IMR-90 (cell line): ENCODE measurements at regions not wholly inside any gene's neighbourhood (a gene's known extent, or its start where the extent isn't known, plus 50 kb on each side); places are given as distances from the start of the nearest gene placed in this dataset.

Experiments used
- ATAC-seq: fragments of 200-7000 bp; cut with Tn5 transposase; 2 replicates; pipeline ENCODE4 v1.9.1; 2020; ENCODE audit warnings: low read depth, mild to moderate bottlenecking, moderate library complexity
- BruUV-seq: library from RNA; stranded (reverse); fragments of 400-500 nt; replicated peaks from 2 replicates; lab custom pipeline; 2021; lab: Mats Ljungman, UMichigan
- CTCF ChIA-PET: fragments of 300-600 bp; formaldehyde crosslinking; extraction: SDS; loops from one replicate; lab custom pipeline; 2021; ENCODE audit warnings: antibody characterized with exemption; lab: Yijun Ruan, JAX
- POLR2A ChIA-PET: fragments of 300-600 bp; sonication (Branson Sonifier 250); formaldehyde crosslinking; loops from one replicate; lab custom pipeline; 2022; ENCODE audit warnings: antibody characterized with exemption; ENCODE audit not compliant: unreplicated experiment; lab: Charles Lee
- DNase-seq: peaks from one replicate; pipeline ENCODE4 v3.0.0; 2013
- H2AFZ ChIP-seq: replicated peaks from 2 replicates; pipeline ENCODE3; 2013; ENCODE audit warnings: low read length, mild to moderate bottlenecking; ENCODE audit not compliant: poor library complexity
- H2AK5ac ChIP-seq: 2 replicates; pipeline ENCODE4 v1.6.1; 2013; ENCODE audit warnings: low read depth, low read length, inconsistent platforms
- H2AK9ac ChIP-seq: replicated peaks from 2 replicates; pipeline ENCODE3; 2013; ENCODE audit warnings: mild to moderate bottlenecking, low read depth, low read length, moderate library complexity; ENCODE audit not compliant: poor library complexity
- H2BK120ac ChIP-seq: 2 replicates; pipeline ENCODE4 v1.6.1; 2013; ENCODE audit warnings: low read depth, low read length, inconsistent platforms
- H2BK15ac ChIP-seq: 3 replicates; pipeline ENCODE4 v1.6.1; 2013; ENCODE audit warnings: low read depth, low read length, inconsistent platforms
- H2BK20ac ChIP-seq: 2 replicates; pipeline ENCODE4 v1.6.1; 2013; ENCODE audit warnings: low read depth, mild to moderate bottlenecking, inconsistent platforms, low read length, moderate library complexity
- H2BK5ac ChIP-seq: 2 replicates; pipeline ENCODE4 v1.6.1; 2013; ENCODE audit warnings: mild to moderate bottlenecking, low read depth, low read length, inconsistent platforms; ENCODE audit not compliant: poor library complexity, severe bottlenecking
- H3K14ac ChIP-seq: replicated peaks from 2 replicates; pipeline ENCODE4 v1.6.1; 2013; ENCODE audit warnings: low read depth, low read length, inconsistent platforms
- H3K18ac ChIP-seq: 2 replicates; pipeline ENCODE4 v1.6.1; 2013; ENCODE audit warnings: low read depth, low read length, control low read depth
- H3K23ac ChIP-seq: 2 replicates; pipeline ENCODE4 v1.6.1; 2013; ENCODE audit warnings: low read depth, low read length, inconsistent platforms
- H3K27ac ChIP-seq: 2 replicates; pipeline ENCODE4 v1.5.1; 2013; ENCODE audit warnings: mild to moderate bottlenecking, control low read depth, low read length; ENCODE audit not compliant: insufficient read depth
- H3K27me3 ChIP-seq: 2 replicates; pipeline ENCODE4 v1.6.1; 2013; ENCODE audit warnings: low read length; ENCODE audit not compliant: control insufficient read depth, insufficient read depth
- H3K36me3 ChIP-seq: 2 replicates; pipeline ENCODE4 v1.6.1; 2013; ENCODE audit warnings: low read length, mixed read lengths; ENCODE audit not compliant: control insufficient read depth, insufficient read depth
- H3K4ac ChIP-seq: 2 replicates; pipeline ENCODE4 v1.6.1; 2013; ENCODE audit warnings: low read depth, low read length, inconsistent platforms
- H3K4me1 ChIP-seq: 2 replicates; pipeline ENCODE4 v1.6.1; 2013; ENCODE audit warnings: low read length, mixed read lengths; ENCODE audit not compliant: control insufficient read depth, insufficient read depth
- H3K4me2 ChIP-seq: 2 replicates; pipeline ENCODE4 v1.6.1; 2013; ENCODE audit warnings: low read depth, mild to moderate bottlenecking, control low read depth, low read length, moderate library complexity
- H3K4me3 ChIP-seq: 2 replicates; pipeline ENCODE4 v1.5.1; 2013; ENCODE audit warnings: low read depth, mild to moderate bottlenecking, control low read depth, low read length, moderate library complexity; ENCODE audit not compliant: insufficient read depth
- H3K56ac ChIP-seq: 2 replicates; pipeline ENCODE4 v1.6.1; 2013; ENCODE audit warnings: low read length, inconsistent platforms; ENCODE audit not compliant: insufficient read depth; ENCODE audit errors: extremely low read depth
- H3K79me1 ChIP-seq, 2 experiments: 2 replicates each; pipeline ENCODE4 v1.6.1; 2013; ENCODE audit warnings: low read length in 2 of 2, inconsistent platforms in 1 of 2, low read depth in 1 of 2
- H3K9ac ChIP-seq: 2 replicates; pipeline ENCODE4 v1.6.1; 2013; ENCODE audit warnings: low read depth, low read length, control low read depth
- H3K9me1 ChIP-seq: 2 replicates; pipeline ENCODE4 v1.6.1; 2013; ENCODE audit warnings: low read length, inconsistent platforms; ENCODE audit not compliant: insufficient read depth
- H3K9me3 ChIP-seq: 2 replicates; pipeline ENCODE4 v1.6.1; 2013; ENCODE audit warnings: low read length; ENCODE audit not compliant: control insufficient read depth, insufficient read depth
- H4K20me1 ChIP-seq: 2 replicates; pipeline ENCODE4 v1.6.1; 2013; ENCODE audit warnings: low read length, inconsistent platforms; ENCODE audit not compliant: insufficient read depth
- H4K5ac ChIP-seq: 2 replicates; pipeline ENCODE4 v1.6.1; 2013; ENCODE audit warnings: mild to moderate bottlenecking, low read depth, low read length, control low read depth
- H4K8ac ChIP-seq, 2 experiments: 2 replicates each; pipeline ENCODE4 v1.6.1; 2013; ENCODE audit warnings: low read depth in 2 of 2, low read length in 2 of 2, control low read depth in 1 of 2, inconsistent platforms in 1 of 2
- H4K91ac ChIP-seq: 2 replicates; pipeline ENCODE4 v1.6.1; 2013; ENCODE audit warnings: low read depth, low read length, inconsistent platforms; ENCODE audit not compliant: insufficient read depth
- BHLHE40 ChIP-seq: fragments of 150-350 bp; IDR thresholded peaks from 2 replicates; pipeline ENCODE4 v1.6.1; 2016; ENCODE audit warnings: mild to moderate bottlenecking, low read depth, low read length
- CEBPB ChIP-seq: IDR thresholded peaks from 2 replicates; pipeline ENCODE4 v1.6.1; 2012; ENCODE audit warnings: low read depth, low read length, improper control_type of control experiment
- CHD1 ChIP-seq: IDR thresholded peaks from 2 replicates; pipeline ENCODE4 v1.6.1; 2012; ENCODE audit warnings: low read depth, low read length, improper control_type of control experiment
- FOS ChIP-seq: fragments of 150-350 bp; IDR thresholded peaks from 2 replicates; pipeline ENCODE4 v1.6.1; 2016; ENCODE audit warnings: low read depth, low read length
- MAFK ChIP-seq: IDR thresholded peaks from 2 replicates; pipeline ENCODE4 v1.6.1; 2012; ENCODE audit warnings: low read depth, low read length, improper control_type of control experiment
- MAZ ChIP-seq: IDR thresholded peaks from 2 replicates; pipeline ENCODE4 v1.6.1; 2012; ENCODE audit warnings: low read depth, mild to moderate bottlenecking, low read length, improper control_type of control experiment, moderate library complexity, borderline replicate concordance
- MXI1 ChIP-seq: IDR thresholded peaks from 2 replicates; pipeline ENCODE4 v1.6.1; 2012; ENCODE audit warnings: low read depth, mild to moderate bottlenecking, low read length, moderate library complexity, borderline replicate concordance
- NFE2L2 ChIP-seq: fragments of 150-350 bp; IDR thresholded peaks from 2 replicates; pipeline ENCODE4 v1.6.1; 2016; ENCODE audit warnings: low read depth, mild to moderate bottlenecking, low read length
- POLR2A ChIP-seq: IDR thresholded peaks from 2 replicates; pipeline ENCODE4 v1.6.1; 2012; ENCODE audit warnings: mild to moderate bottlenecking, low read depth, low read length
- RAD21 ChIP-seq: IDR thresholded peaks from 2 replicates; pipeline ENCODE4 v1.6.1; 2012; ENCODE audit warnings: low read length, improper control_type of control experiment
- RCOR1 ChIP-seq: IDR thresholded peaks from 2 replicates; pipeline ENCODE4 v1.6.1; 2012; ENCODE audit warnings: mild to moderate bottlenecking, low read length, improper control_type of control experiment; ENCODE audit not compliant: insufficient replicate concordance
- RFX5 ChIP-seq: IDR thresholded peaks from 2 replicates; pipeline ENCODE4 v1.8.0; 2012; ENCODE audit warnings: low read depth, mild to moderate bottlenecking, low read length, moderate library complexity
- SMC3 ChIP-seq: fragments of 150-350 bp; IDR thresholded peaks from 2 replicates; pipeline ENCODE4 v1.6.1; 2016; ENCODE audit warnings: low read depth, mild to moderate bottlenecking, antibody characterized with exemption, low read length, moderate library complexity
- WGBS, 2 experiments: methylation state at CpG; one replicate each; pipeline versions ENCODE4 v1.1.5 to v1.1.7; 2013; ENCODE audit warnings: missing lambda C conversion rate in 2 of 2; ENCODE audit not compliant: insufficient read length in 1 of 2; ENCODE audit errors: extremely low coverage in 2 of 2; 5-methylcytosine and 5-hydroxymethylcytosine counted together
- dilution Hi-C: fragments of 300-500 bp; cut with HindIII; formaldehyde crosslinking; loops from one replicate; pipeline ENCODE4 v1.14.3; 2018; ENCODE audit warnings: low sequenced_read_pairs; ENCODE audit not compliant: unreplicated experiment
- in situ Hi-C: fragments of 300-500 bp; cut with MboI; formaldehyde crosslinking; loops from 3 replicates; pipeline ENCODE4 v1.14.3; 2019; ENCODE audit warnings: low sequenced_read_pairs, inconsistent platforms, mixed read lengths
- intact Hi-C: fragments of 100-400 bp; cut with micrococcal nuclease; formaldehyde crosslinking; loops from 2 replicates; pipeline ENCODE4 v1.10.0; 2022
- TF ChIP-seq, protein P1 (sequence below): fragments of 150-350 bp; IDR thresholded peaks from 2 replicates; pipeline ENCODE4 v1.6.1; 2016; ENCODE audit warnings: low read depth, mild to moderate bottlenecking, low read length, moderate library complexity, borderline replicate concordance
- TF ChIP-seq, protein P2 (sequence below): conservative IDR thresholded peaks from 2 replicates; pipeline ENCODE4 v1.5.1; 2012; ENCODE audit warnings: mild to moderate bottlenecking, low read depth, low read length, improper control_type of control experiment
- TF ChIP-seq, protein P3 (sequence below): fragments of 150-350 bp; IDR thresholded peaks from 2 replicates; pipeline ENCODE4 v1.6.1; 2017; ENCODE audit warnings: mild to moderate bottlenecking, antibody characterized with exemption, low read length, low read depth

DNA sequence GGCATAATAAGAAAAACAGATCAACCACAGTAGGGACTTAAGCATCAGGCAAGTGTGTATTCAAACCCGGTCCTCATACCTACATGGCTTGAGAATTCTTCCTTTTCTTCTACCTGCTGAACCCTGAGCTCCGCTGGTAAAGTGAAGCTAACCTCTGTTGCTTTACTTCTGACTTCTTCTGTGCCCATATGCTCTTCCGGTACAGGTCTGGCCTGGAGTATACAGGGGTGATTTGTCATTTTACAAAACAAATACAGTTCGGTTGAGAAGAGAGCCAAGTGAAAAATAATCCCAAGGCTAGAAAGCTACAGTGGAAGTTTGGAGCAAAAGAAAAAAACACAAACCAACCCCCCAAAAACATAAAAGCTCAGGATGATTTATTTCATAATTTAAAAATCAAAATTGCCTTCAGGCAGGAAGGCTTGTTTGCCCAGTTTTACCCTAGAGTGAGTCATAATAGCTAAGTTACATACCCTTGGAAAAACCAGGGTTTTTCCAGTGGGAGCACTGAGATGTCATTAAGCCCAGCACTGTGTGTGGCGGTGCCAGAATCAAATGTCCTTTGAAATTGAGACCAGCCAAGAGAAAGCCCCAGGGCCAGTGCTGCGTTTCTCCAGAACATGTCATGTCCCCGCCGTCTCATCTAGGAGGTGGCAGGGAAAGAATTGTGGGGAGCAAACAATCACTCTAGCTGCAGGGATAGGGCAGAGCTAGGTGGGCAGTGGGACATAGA is 305.5 kb upstream of the ISX start:
- H3K56ac ChIP-seq: no peak overlapping the region
- no peak overlapping the region for H2AFZ ChIP-seq
- no peaks in the 10 kb centered on the region for H3K79me1 ChIP-seq
- H4K8ac ChIP-seq: no peak overlapping the region
- ChIA-PET POLR2A (no interaction called here), CTCF (no interaction called here)
- no peak overlapping the region for H4K91ac ChIP-seq
- no peak overlapping the region for H3K23ac ChIP-seq
- peaks cover 26% of the 10 kb centered on the region for H3K9me3 ChIP-seq
- TF ChIP-seq MAZ (no peak), MAFK (no peak), POLR2A (no peak), NFE2L2 (no peak), CEBPB (no peak), RCOR1 (no peak), SMC3 (no peak), RAD21 (no peak), CHD1 (no peak), FOS (no peak), MXI1 (no peak), RFX5 (no peak), BHLHE40 (no peak)
- TF ChIP-seq, protein P1, sequence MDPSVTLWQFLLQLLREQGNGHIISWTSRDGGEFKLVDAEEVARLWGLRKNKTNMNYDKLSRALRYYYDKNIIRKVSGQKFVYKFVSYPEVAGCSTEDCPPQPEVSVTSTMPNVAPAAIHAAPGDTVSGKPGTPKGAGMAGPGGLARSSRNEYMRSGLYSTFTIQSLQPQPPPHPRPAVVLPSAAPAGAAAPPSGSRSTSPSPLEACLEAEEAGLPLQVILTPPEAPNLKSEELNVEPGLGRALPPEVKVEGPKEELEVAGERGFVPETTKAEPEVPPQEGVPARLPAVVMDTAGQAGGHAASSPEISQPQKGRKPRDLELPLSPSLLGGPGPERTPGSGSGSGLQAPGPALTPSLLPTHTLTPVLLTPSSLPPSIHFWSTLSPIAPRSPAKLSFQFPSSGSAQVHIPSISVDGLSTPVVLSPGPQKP: no peak
- TF ChIP-seq, protein P2, sequence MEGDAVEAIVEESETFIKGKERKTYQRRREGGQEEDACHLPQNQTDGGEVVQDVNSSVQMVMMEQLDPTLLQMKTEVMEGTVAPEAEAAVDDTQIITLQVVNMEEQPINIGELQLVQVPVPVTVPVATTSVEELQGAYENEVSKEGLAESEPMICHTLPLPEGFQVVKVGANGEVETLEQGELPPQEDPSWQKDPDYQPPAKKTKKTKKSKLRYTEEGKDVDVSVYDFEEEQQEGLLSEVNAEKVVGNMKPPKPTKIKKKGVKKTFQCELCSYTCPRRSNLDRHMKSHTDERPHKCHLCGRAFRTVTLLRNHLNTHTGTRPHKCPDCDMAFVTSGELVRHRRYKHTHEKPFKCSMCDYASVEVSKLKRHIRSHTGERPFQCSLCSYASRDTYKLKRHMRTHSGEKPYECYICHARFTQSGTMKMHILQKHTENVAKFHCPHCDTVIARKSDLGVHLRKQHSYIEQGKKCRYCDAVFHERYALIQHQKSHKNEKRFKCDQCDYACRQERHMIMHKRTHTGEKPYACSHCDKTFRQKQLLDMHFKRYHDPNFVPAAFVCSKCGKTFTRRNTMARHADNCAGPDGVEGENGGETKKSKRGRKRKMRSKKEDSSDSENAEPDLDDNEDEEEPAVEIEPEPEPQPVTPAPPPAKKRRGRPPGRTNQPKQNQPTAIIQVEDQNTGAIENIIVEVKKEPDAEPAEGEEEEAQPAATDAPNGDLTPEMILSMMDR: no peak
- TF ChIP-seq, protein P3, sequence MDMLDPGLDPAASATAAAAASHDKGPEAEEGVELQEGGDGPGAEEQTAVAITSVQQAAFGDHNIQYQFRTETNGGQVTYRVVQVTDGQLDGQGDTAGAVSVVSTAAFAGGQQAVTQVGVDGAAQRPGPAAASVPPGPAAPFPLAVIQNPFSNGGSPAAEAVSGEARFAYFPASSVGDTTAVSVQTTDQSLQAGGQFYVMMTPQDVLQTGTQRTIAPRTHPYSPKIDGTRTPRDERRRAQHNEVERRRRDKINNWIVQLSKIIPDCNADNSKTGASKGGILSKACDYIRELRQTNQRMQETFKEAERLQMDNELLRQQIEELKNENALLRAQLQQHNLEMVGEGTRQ: no peak
- no peak overlapping the region for H3K14ac ChIP-seq
- ATAC-seq (no peak), DNase-seq (no peak)
- H3K4ac ChIP-seq: no peak overlapping the region
- no peak overlapping the region for H3K4me3 ChIP-seq
- H2BK120ac ChIP-seq: no peak overlapping the region
- H2AK5ac ChIP-seq: no peak overlapping the region
- no peaks in the 10 kb centered on the region for H4K20me1 ChIP-seq
- no peaks in the 10 kb centered on the region for H3K4me1 ChIP-seq
- WGBS, 2 experiments: 20% methylated on average over 1 of the region's 8 CpGs; no CpG with 5 or more reads in 1 of the 2 experiments
- H3K27me3 ChIP-seq: no peaks in the 10 kb centered on the region
- peak overlapping the region; percentile 28 for H2AK9ac ChIP-seq
- H3K9ac ChIP-seq: no peak overlapping the region
- no peaks in the 10 kb centered on the region for H3K36me3 ChIP-seq
- no peaks in the 10 kb centered on the region for H3K9me1 ChIP-seq
- BruUV-seq: no TSS peak
- H2BK15ac ChIP-seq: no peak overlapping the region
- no peak overlapping the region for H3K4me2 ChIP-seq
- dilution Hi-C loops (no loop called here), in situ Hi-C loops (no loop called here), intact Hi-C loops (no loop called here)
- no peak overlapping the region for H4K5ac ChIP-seq
- no peak overlapping the region for H2BK5ac ChIP-seq
- H3K27ac ChIP-seq: no peak overlapping the region
- no peak overlapping the region for H2BK20ac ChIP-seq
- H3K18ac ChIP-seq: no peak overlapping the region
